ENCODE measurements at regions not wholly inside any gene's neighbourhood (a gene's known extent, or its start where the extent isn't known, plus 50 kb on each side); places are given as distances from the start of the nearest gene placed in this dataset.
"Not testable (repeated sequence)": the region's sequence is repeated elsewhere in the genome, so short reads cannot be mapped to it uniquely, and the experiment has no call there.

DNA sequence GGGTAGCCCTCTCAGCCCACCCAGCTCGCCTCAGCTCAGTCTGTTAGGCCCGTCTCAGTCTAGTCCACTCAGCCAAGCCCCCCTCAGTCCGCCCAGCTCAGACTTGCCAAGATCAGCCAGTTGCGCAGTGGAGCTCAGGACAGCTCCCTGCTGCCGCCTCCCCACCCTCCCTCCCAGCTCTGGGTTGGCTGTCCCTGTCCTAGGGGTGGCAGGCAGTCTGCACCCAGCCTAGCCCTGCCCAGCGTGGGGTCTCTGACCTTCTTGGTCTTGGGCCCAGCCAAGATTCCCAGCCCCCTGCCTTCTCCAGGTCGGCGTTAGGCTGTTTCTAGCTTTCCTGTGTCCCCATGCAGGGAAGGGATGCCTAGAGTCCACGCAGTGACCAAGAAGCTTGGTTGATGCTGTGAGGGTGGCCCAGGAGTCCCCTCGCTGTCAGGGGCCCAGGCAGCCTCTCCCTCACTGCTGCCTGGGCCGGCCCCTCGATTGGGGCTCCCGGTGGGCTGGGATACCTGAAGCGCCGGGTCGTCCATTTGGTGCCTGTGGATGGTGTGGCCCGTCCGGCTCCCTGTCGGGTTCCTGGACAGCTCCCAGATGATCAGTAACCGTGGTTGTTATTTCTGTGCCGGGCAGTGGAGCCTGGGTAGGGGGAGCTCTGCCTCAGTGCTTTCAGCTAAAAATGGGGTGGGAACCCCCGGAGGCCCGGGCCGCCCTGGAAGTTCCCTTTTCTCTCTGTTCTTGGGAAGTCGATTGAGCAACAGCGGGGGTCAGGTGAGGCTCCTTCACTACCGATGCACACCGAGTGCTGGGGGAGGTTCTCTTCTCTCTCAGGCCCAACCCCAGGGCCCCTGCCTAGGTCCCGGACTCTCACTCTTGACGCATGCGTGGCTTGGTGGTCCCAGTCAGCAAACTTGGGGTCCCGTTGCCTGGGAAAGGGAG is 78.4 kb downstream of the TMEM121 start:
- H3K4me1 Mint-ChIP-seq (ENCODE audit: low read depth); CTCF ChIA-PET; intact Hi-C loops (cut with micrococcal nuclease); H3K4me3 Mint-ChIP-seq; POLR2A ChIA-PET; H3K9me3 Mint-ChIP-seq; H3K27me3 Mint-ChIP-seq; DNase-seq; H3K36me3 Mint-ChIP-seq; H3K27ac Mint-ChIP-seq: not testable (repeated sequence)

DNA sequence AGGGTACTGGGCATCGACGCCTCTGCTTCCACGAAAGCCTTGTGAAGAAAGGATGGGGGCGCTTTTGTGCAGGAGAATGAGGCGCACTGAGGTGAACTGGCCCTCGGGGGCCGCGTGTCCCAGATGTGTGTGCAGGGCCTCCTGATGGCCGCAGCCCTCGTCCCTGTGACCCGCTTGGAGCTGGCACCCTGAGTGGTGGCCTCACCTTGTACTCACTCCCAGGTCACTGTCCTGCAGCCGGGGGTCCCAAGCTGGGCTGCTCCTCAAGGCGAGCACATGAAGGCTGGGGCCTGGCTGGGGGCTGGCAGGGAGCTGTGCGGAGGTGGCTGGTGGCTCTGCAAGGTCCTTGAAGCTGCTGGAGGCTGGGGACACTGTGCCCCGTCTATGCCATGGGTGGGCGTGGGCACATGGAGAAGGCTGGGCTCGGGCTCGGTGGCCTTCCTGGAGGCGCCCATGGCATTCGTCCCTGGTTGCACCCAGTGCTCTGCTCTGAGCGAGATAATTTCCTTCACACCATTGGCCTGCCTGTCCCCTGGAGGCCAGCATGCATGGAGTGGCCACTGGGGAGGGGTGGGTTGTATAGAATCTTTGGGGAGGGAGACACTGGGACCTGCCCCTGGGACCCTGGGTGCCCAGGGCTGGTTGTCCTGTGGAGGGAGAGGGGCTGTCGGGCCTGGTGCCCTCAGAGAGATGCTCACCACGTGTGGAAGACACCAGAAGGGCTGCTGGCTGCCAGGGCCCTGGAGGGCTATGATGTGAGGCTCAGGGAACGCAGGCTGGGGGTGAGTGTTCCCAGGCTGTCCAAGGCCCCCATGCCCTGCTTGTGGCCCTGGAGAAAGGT is 79.3 kb downstream of the TMEM121 start:
- no peak overlapping the region for H3K27ac Mint-ChIP-seq
- no peaks in the 10 kb centered on the region for H3K4me1 Mint-ChIP-seq (ENCODE audit: low read depth)
- H3K9me3 Mint-ChIP-seq, result no peaks in the 10 kb centered on the region
- no peaks in the 10 kb centered on the region for H3K36me3 Mint-ChIP-seq
- POLR2A ChIA-PET, result no interaction called here
- H3K27me3 Mint-ChIP-seq, result no peaks in the 10 kb centered on the region
- intact Hi-C loops (cut with micrococcal nuclease), result no loop called here
- CTCF ChIA-PET, result no interaction called here
- no peak for DNase-seq
- no peak overlapping the region for H3K4me3 Mint-ChIP-seq

DNA sequence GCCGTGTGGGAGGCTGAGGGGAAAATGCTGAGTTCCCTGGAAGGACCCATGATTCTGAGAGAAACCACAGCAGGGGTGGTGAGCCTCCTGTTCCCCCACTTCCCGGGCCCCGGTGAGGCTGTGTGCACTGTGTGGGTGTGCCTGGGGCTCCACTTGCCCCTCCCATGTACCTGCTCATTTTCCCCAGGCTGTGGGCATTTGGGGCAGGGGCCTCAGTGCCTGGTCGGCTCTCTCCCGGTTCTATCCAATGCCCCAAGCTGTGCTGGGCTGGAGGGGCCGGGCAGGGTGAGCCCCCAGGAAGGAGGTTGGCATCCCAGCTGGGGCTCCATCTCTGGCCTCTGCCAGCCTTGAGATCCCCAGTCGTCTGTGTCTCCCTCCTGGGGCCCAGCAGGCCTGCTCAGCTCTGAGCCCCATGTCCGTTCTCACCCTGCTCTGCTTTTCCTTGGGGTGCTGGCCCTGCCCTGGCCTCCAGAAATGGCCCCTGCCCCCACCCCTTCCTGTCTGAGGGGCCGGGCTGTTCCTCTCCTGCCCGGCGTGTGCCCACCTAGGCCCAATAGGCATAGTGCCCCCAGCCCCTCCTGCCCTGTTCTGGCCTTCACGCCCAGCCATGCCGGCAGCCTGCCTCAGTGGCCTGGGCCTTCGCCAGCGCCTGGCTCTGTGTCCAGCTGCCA is 80.1 kb downstream of the TMEM121 start:
- intact Hi-C loops (cut with micrococcal nuclease); H3K27me3 Mint-ChIP-seq; CTCF ChIA-PET; H3K4me3 Mint-ChIP-seq; DNase-seq; H3K4me1 Mint-ChIP-seq (ENCODE audit: low read depth); H3K27ac Mint-ChIP-seq; POLR2A ChIA-PET; H3K9me3 Mint-ChIP-seq; H3K36me3 Mint-ChIP-seq: not testable (repeated sequence)

DNA sequence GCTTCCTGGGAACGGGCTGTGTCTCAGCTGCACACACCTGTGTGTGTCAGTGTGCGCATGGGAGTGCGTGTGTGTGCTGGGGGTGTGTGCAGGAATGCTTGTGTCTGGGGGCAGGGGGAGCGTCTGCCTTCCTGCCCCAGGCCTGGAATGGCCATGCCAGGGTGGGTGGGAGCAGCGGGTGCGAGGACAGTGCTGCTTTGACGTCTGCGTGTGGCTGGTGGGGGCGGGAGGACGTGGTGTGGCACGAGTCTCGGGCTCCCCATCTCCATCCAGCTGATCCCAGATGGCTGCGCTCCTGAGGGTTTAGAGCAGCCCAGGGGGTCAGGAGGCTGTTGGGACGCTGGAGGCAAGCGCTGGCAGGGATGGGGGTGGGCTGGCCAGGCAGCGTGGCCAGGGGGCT is 80.6 kb downstream of the TMEM121 start:
- H3K36me3 Mint-ChIP-seq; H3K27me3 Mint-ChIP-seq; DNase-seq; intact Hi-C loops (cut with micrococcal nuclease); H3K4me1 Mint-ChIP-seq (ENCODE audit: low read depth); POLR2A ChIA-PET; H3K27ac Mint-ChIP-seq; H3K4me3 Mint-ChIP-seq; CTCF ChIA-PET; H3K9me3 Mint-ChIP-seq: not testable (repeated sequence)

DNA sequence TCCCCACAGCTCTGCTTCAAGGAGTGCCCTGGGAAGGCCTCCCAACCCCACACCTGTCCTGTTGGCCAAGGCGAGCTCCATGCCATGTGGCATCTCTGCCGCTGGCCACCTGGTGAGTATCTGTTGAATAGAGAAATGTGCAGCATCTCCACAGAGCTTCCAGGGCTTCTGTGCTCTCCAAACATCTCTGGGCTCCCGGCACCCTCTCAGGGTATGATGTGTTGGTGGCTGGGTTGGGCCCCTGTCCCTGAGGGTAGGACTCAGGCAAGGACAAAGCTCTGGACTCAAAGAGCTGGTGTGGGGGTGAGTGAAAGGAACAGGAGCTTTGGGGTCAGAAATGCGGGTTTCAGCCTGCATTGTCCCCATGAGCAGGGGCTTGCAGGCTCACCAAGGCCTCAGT is 88.6 kb downstream of the TMEM121 start:
- H3K27ac Mint-ChIP-seq; H3K4me1 Mint-ChIP-seq (ENCODE audit: low read depth); POLR2A ChIA-PET; H3K36me3 Mint-ChIP-seq; H3K9me3 Mint-ChIP-seq; DNase-seq; CTCF ChIA-PET; intact Hi-C loops (cut with micrococcal nuclease); H3K4me3 Mint-ChIP-seq: not testable (repeated sequence)
- H3K27me3 Mint-ChIP-seq, result peaks cover 13% of the 10 kb centered on the region

DNA sequence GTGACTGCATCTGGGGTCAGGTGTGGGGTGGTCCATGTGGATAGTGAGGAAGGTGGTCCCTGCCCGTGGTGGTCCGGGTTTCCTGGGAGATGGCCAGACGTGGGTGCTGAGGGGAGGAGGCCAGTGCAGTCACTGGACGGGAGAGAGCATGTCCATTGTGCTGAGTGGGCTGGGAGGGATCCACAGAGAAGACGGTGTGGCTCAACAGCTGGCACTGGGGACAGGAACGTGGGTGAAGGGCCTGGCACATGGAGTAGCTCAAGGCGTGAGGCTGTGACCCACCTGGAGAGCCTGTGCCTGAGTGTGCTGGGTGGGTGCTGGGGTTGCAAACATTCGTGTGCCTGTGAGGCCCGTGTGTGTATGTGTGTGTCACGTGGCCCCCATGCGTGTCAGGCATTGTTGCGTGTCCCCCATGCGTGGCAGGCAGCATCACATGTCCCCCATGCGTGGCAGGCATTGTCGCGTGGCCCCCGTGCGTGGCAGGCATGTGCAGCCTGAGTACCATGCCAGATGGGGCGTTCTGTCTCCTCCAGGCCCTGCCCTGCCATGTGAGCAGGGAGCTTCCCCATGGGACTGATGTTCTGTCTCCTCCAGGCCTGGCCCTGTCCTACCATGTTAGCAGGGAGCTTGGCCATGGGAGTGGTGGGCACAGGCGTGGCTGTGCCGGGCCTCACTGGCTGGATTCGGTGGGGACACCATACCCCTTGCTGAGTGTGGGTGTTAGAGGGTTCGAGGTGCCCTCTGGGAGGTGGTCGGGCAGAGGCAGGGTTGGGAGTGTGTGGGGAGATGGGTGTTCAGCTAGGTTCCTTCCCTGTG is 89.8 kb downstream of the TMEM121 start:
- H3K27ac Mint-ChIP-seq; H3K4me1 Mint-ChIP-seq (ENCODE audit: low read depth); POLR2A ChIA-PET; H3K9me3 Mint-ChIP-seq; CTCF ChIA-PET; H3K36me3 Mint-ChIP-seq; intact Hi-C loops (cut with micrococcal nuclease); H3K4me3 Mint-ChIP-seq; DNase-seq: not testable (repeated sequence)
- peaks cover 13% of the 10 kb centered on the region for H3K27me3 Mint-ChIP-seq

DNA sequence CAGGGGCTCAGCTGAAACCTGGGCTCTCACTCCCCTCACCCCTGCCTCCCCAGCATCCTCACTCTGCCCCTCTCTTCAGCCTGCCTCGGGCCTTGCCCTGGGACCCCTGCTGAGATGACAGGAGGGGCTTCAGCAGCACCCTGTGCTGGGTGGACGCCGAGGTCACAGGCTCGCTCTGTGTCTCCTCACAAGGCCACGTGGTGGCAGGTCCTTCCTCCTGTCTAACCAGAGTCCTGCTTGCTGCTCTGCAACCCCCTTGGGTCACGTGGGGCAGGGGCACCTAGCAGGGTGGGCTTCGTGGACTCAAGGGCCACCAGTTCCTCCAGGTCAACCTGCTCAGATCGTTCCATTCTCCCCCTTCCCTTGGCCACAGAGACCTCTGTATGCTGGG is 90.4 kb downstream of the TMEM121 start:
- H3K4me1 Mint-ChIP-seq (ENCODE audit: low read depth), result no peaks in the 10 kb centered on the region
- H3K27me3 Mint-ChIP-seq, result peaks cover 13% of the 10 kb centered on the region
- ChIA-PET CTCF (no interaction called here), POLR2A (no interaction called here)
- no peak for DNase-seq
- H3K36me3 Mint-ChIP-seq, result no peaks in the 10 kb centered on the region
- no peak overlapping the region for H3K4me3 Mint-ChIP-seq
- no peaks in the 10 kb centered on the region for H3K9me3 Mint-ChIP-seq
- H3K27ac Mint-ChIP-seq, result no peak overlapping the region
- intact Hi-C loops (cut with micrococcal nuclease), result no loop called here

DNA sequence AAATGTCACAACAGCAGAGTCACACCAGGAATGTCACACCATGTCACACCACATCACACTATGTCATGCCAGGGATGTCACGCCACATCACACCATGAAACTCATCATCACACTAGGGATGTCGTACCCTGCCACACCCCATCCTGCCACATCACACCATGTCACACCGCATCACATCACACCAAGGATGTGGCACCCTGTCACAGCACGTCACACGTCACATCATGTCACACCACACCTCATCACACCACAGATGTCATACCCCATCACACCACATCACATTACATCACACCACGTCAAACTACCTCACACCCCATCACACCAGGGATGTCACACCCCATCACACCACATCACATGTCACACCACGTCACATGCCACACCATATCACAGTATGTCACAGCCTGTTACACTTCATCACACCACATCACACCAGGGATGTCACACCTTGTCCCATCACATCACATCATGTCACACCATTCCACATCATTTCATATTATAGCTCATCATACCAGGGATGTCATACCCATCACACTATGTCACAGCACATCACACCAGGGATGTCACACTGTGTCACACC is 90.9 kb downstream of the TMEM121 start:
- Mint-ChIP-seq H3K4me1 (ENCODE audit: low read depth) (no peaks in the 10 kb centered on the region), H3K9me3 (no peaks in the 10 kb centered on the region), H3K36me3 (no peaks in the 10 kb centered on the region), H3K27ac (no peak overlapping the region), H3K27me3 (peaks cover 13% of the 10 kb centered on the region), H3K4me3 (no peak overlapping the region)
- intact Hi-C loops (cut with micrococcal nuclease), result no loop called here
- POLR2A ChIA-PET, result no interaction called here
- DNase-seq, result peak; percentile 24
- CTCF ChIA-PET, result no interaction called here

DNA sequence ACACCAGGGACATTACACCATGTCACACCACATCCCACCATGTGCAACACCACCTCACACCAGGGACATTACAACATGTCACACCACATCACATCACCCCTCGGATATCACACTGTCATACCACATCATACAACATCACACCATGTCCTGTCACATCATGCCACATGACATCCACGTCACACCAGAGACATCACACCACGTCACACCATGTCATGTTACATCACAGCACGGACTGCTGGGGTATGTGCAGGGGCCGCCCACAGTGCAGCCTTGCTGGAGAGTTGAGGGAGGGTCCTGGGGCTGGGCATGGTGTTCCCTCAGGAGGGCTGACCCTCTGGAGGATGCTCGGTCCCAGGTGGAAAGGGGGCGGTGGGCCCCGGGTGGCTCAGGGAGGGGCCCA is 91.4 kb downstream of the TMEM121 start:
- H3K9me3 Mint-ChIP-seq; CTCF ChIA-PET; H3K4me3 Mint-ChIP-seq; intact Hi-C loops (cut with micrococcal nuclease); H3K27ac Mint-ChIP-seq; POLR2A ChIA-PET; DNase-seq; H3K4me1 Mint-ChIP-seq (ENCODE audit: low read depth); H3K36me3 Mint-ChIP-seq: not testable (repeated sequence)
- H3K27me3 Mint-ChIP-seq, result peaks cover 13% of the 10 kb centered on the region

DNA sequence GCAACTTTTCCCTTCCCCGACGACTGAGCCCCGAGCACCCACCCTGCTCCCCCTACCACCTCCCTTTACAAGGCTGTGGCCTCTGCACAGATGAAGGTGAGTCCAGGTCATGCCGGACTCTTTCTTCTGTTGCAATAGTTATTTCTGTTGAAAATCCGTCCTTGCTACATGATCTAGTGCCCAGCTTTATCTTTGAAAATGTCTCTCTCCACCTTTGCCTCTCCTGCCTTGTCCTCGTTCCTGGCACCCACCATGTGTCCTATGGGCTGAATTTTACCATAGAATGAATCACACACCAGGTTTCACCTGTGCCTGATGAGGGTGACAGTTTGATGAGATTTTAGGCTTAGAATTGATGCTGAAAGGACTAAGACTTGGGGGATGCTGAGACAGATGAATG is 92.9 kb downstream of the TMEM121 start:
- DNase-seq; H3K27ac Mint-ChIP-seq; POLR2A ChIA-PET; intact Hi-C loops (cut with micrococcal nuclease); H3K4me1 Mint-ChIP-seq (ENCODE audit: low read depth); H3K36me3 Mint-ChIP-seq; H3K9me3 Mint-ChIP-seq; H3K27me3 Mint-ChIP-seq; CTCF ChIA-PET; H3K4me3 Mint-ChIP-seq: not testable (repeated sequence)

DNA sequence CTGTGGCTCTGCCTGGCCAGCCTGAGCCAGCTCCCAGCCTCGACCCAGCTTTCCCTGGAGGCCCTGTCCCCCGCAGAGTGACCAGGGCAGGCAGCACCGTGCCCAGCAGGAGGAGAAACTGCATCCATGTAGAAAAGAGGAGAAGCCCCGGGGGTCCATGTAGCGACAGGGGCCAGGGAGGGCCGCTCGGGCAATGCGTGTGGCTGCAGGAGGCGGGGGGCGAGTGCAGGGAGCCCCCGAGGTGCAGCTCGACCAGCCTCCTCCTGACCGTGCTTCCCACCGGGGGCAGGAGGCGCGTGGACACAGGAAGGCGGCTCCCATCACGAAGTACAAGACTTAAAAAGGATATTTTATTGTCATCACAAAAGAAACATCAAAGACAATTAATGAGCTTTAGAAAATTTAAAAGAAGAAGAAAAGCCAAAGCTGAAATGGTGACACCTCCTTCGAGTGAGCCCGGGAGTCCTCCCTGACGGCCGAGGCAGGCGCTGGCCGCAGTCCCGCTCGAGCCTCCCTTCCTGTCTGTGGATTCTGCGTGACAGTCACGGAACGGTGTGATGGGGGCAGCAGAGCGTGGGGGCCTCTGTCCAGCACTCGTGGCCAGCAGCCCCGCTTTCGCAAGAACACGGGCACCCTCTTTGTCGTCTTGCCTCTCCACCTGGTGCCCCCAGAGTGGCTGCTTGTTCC is 93.9 kb downstream of the TMEM121 start:
- intact Hi-C loops (cut with micrococcal nuclease); H3K36me3 Mint-ChIP-seq; H3K27me3 Mint-ChIP-seq; H3K4me1 Mint-ChIP-seq (ENCODE audit: low read depth); CTCF ChIA-PET; H3K9me3 Mint-ChIP-seq; H3K4me3 Mint-ChIP-seq; POLR2A ChIA-PET; H3K27ac Mint-ChIP-seq; DNase-seq: not testable (repeated sequence)

All from activated CD4-positive, alpha-beta memory T cell treated with anti-CD3 and anti-CD28 coated beads for 36 hours (primary cell).